Upper lobe of right lung (tissue), 1 donor: ENCODE measurements at regions not wholly inside any gene's neighbourhood (a gene's known extent, or its start where the extent isn't known, plus 50 kb on each side); places are given as distances from the start of the nearest gene placed in this dataset.
"Not testable (repeated sequence)": the region's sequence is repeated elsewhere in the genome, so short reads cannot be mapped to it uniquely, and the experiment has no call there.

ENCODE experiments used
- ATAC-seq: fragments of 200-7000 bp; cut with Tn5 transposase; one replicate; pipeline ENCODE4 v1.9.1; 2020; ENCODE audit warnings: mild to moderate bottlenecking, moderate library complexity
- DNase-seq: peaks from one replicate; pipeline ENCODE4 v3.0.0-alpha.2; 2020
- H3K27ac ChIP-seq: fragments of 200-600 bp; one replicate; pipeline ENCODE4 v1.8.0; 2022
- H3K27me3 ChIP-seq: fragments of 200-600 bp; one replicate; pipeline ENCODE4 v1.8.0; 2022; ENCODE audit warnings: mild to moderate bottlenecking
- H3K36me3 ChIP-seq: fragments of 200-600 bp; one replicate; pipeline ENCODE4 v1.8.0; 2022
- H3K4me1 ChIP-seq: fragments of 200-600 bp; one replicate; pipeline ENCODE4 v1.8.0; 2022
- H3K4me3 ChIP-seq: fragments of 200-600 bp; one replicate; pipeline ENCODE4 v1.8.0; 2022; ENCODE audit warnings: mild to moderate bottlenecking
- H3K9me3 ChIP-seq: fragments of 200-600 bp; one replicate; pipeline ENCODE4 v1.8.0; 2022
- intact Hi-C: fragments of 100-400 bp; cut with DNase I; formaldehyde crosslinking; loops from one replicate; pipeline ENCODE4 v1.11.0; 2022
- TF ChIP-seq, protein P1 (sequence below): fragments of 200-600 bp; IDR thresholded peaks from one replicate; pipeline ENCODE4 v1.8.0; 2022; ENCODE audit warnings: antibody characterized with exemption
- donor health status: DM: no; HTN: yes; CAD: no; lungs with severe emphysema.

DNA sequence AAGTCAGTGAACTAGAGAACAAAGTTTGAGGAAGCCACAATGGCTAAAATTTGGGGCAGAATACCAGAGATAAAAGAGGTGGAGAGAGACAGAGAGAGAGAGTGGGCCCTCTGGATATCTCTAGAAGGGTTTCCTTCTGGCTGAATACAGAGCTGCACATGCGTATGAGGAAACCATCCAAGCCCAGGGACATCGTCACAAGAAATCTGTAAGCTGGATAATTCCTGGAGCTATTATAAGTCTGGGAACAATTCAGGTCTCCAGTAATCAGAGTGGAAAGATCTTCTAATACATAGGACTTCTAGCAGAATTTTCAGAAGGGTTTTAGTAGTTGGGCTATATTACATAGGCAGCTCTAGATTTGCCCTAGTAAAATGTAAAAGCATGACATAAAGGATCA lies 415.7 kb upstream of the MTPN start:
- no peak overlapping the region for H3K27ac ChIP-seq
- TF ChIP-seq, protein P1, sequence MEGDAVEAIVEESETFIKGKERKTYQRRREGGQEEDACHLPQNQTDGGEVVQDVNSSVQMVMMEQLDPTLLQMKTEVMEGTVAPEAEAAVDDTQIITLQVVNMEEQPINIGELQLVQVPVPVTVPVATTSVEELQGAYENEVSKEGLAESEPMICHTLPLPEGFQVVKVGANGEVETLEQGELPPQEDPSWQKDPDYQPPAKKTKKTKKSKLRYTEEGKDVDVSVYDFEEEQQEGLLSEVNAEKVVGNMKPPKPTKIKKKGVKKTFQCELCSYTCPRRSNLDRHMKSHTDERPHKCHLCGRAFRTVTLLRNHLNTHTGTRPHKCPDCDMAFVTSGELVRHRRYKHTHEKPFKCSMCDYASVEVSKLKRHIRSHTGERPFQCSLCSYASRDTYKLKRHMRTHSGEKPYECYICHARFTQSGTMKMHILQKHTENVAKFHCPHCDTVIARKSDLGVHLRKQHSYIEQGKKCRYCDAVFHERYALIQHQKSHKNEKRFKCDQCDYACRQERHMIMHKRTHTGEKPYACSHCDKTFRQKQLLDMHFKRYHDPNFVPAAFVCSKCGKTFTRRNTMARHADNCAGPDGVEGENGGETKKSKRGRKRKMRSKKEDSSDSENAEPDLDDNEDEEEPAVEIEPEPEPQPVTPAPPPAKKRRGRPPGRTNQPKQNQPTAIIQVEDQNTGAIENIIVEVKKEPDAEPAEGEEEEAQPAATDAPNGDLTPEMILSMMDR, result no peak
- H3K4me1 ChIP-seq, result no peaks in the 10 kb centered on the region
- H3K9me3 ChIP-seq, result no peaks in the 10 kb centered on the region
- no peaks in the 10 kb centered on the region for H3K27me3 ChIP-seq
- H3K36me3 ChIP-seq, result no peaks in the 10 kb centered on the region
- ATAC-seq (no peak), DNase-seq (no peak)
- intact Hi-C loops, result no loop called here
- no peak overlapping the region for H3K4me3 ChIP-seq

DNA sequence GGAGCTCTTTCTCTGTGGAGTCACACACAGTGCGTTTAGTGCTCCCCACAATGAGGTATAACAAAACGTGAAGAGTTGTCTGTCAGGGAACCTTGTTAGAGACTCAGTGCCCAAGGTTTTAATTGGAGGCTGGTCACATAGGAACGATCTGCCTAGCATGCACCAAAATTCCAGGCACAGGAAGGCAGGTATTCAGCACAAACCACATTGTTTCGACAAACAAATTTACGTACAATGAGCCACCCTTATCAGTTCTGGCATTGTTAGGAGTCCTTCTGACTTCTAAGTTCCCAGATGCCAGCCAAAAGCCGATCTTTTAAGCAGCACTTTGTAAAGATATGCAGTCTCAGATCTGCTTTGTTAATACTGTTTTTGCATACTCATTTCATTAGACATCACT lies 414.2 kb upstream of the MTPN start:
- no peak for DNase-seq
- intact Hi-C loops, result no loop called here

DNA sequence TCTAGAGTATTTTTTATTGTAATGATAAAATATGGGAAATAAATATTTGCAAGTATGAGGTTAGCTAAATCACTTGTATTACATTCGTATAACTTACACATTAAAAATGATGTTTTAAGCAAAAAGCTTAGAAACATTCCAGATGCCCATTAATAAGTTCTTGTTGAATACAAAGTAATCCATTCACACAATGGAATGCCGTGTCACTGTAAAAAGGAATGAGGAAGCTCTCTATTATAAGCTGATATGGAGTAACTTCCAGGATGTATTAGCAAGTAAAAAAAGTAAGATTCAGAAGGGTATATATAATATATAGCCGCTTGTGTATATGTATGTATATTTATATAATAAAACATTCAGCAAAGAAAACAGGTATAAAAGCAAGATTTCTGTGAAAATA lies 412.8 kb upstream of the MTPN start:
- DNase-seq (no peak), ATAC-seq (no peak)
- H3K27ac ChIP-seq, result no peak overlapping the region
- no peak overlapping the region for H3K4me3 ChIP-seq
- no peaks in the 10 kb centered on the region for H3K27me3 ChIP-seq
- H3K36me3 ChIP-seq, result no peaks in the 10 kb centered on the region
- intact Hi-C loops, result no loop called here
- no peaks in the 10 kb centered on the region for H3K9me3 ChIP-seq
- no peaks in the 10 kb centered on the region for H3K4me1 ChIP-seq
- TF ChIP-seq, protein P1, result no peak

More for the DNA sequence above, 414.2 kb upstream of the MTPN start:
- TF ChIP-seq, protein P1, result no peak
- Histone ChIP-seq H3K36me3 (no peaks in the 10 kb centered on the region), H3K27ac (no peak overlapping the region), H3K4me1 (no peaks in the 10 kb centered on the region), H3K27me3 (no peaks in the 10 kb centered on the region), H3K4me3 (no peak overlapping the region), H3K9me3 (no peaks in the 10 kb centered on the region)
- ATAC-seq, result no peak

DNA sequence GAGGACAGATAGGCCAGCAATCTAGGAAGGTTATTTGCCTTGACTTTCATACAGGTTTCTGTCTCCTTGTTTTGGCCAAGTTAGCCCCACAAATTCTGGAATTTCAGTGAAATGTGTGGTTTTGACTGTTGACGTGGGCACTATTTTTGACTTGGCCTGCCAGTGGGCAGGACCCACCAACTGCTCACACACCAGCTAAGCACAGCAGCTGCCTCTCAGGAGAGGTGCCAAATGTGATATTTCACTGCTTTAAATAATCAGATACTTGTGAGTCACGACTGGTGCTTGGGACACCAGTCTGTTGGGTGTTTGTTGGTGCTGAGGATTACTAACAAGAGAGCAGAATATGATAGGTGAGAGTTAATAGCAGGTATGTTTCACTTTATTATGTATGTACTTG lies 409.7 kb upstream of the MTPN start:
- Histone ChIP-seq H3K36me3 (no peaks in the 10 kb centered on the region), H3K9me3 (no peaks in the 10 kb centered on the region), H3K27me3 (no peaks in the 10 kb centered on the region), H3K4me3 (no peak overlapping the region), H3K27ac (no peak overlapping the region), H3K4me1 (no peaks in the 10 kb centered on the region)
- intact Hi-C loops, result no loop called here
- TF ChIP-seq, protein P1, result no peak
- ATAC-seq (no peak), DNase-seq (no peak)

DNA sequence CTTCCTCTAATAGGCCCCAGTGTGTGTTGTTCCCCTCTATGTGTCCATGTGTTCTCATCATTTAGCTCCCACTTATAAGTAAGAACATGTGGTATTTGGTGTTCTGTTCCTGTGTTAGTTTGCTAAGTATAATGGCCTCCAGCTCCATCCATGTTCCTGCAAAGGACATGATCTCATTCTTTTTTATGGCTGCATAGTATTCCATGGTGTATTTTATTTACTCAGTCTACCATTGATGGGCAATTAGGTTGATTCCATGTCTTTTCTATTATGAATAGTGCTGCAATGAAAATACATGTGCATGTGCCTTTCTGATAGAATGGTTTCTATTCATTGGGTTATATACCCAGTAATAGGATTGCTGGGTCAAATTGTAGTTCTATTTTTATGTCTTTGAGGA lies 394.2 kb upstream of the MTPN start:
- H3K4me1 ChIP-seq, H3K9me3 ChIP-seq, H3K4me3 ChIP-seq, H3K27me3 ChIP-seq, DNase-seq, ATAC-seq, H3K36me3 ChIP-seq, intact Hi-C loops, H3K27ac ChIP-seq: not testable (repeated sequence)

DNA sequence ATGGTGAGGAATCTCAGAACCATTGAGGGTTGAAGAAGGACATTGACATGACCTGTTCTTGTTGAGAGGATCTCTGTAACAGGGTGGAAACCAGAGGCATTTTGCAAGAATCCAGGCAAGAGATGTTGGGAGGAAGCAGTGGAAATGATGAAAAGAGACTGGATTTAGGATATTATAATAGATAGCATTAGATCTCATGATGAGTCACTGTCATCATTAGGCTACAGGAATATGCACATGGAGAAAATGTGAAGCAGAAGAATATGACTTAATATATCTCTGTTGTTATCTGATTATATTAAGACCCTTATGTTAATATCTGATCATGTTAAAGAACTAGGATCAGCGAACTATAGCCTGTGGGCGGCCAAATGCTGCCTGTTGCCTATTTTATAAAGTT lies 393.0 kb upstream of the MTPN start:
- intact Hi-C loops, result no loop called here
- no peaks in the 10 kb centered on the region for H3K27me3 ChIP-seq
- H3K4me1 ChIP-seq, result no peaks in the 10 kb centered on the region
- H3K27ac ChIP-seq, result no peak overlapping the region
- TF ChIP-seq, protein P1, result no peak
- no peaks in the 10 kb centered on the region for H3K36me3 ChIP-seq
- no peaks in the 10 kb centered on the region for H3K9me3 ChIP-seq
- ATAC-seq, result no peak
- no peak for DNase-seq
- H3K4me3 ChIP-seq, result no peak overlapping the region
